Right lobe of liver (tissue), 6 donors: ENCODE measurements at regions not wholly inside any gene's neighbourhood (a gene's known extent, or its start where the extent isn't known, plus 50 kb on each side); places are given as distances from the start of the nearest gene placed in this dataset.
A peak's percentile ranks its signal among the peaks of the same experiment; 100 is the strongest.

Source experiments
- ATAC-seq, 4 donors: fragments of 200-7000 bp; cut with Tn5 transposase; one replicate each; pipeline ENCODE4 v1.9.1; 2020; ENCODE audit warnings: mild to moderate bottlenecking in 4 of 4, moderate library complexity in 4 of 4
- DNase-seq, 3 donors: peaks; one replicate each; pipeline ENCODE4 v3.0.0-alpha.2; 2020
- H3K27ac ChIP-seq, 3 donors: fragments of 200-600 bp; one replicate each; pipeline ENCODE4 v1.8.0; 2022
- H3K27me3 ChIP-seq, 2 donors: fragments of 200-600 bp; one replicate each; pipeline ENCODE4 v1.8.0; 2022
- H3K36me3 ChIP-seq, 4 donors: fragments of 200-600 bp; sonication (generic) in 1 of 4; one replicate each; pipeline versions ENCODE4 v1.5.1 to v1.8.0; 2017 to 2022; ENCODE audit warnings: control low read depth in 1 of 4
- H3K4me1 ChIP-seq, 4 donors: fragments of 200-600 bp; sonication (generic) in 1 of 4; one replicate each; pipeline versions ENCODE4 v1.5.1 to v1.8.0; 2017 to 2022; ENCODE audit warnings: control low read depth in 1 of 4
- H3K4me3 ChIP-seq, 3 donors: fragments of 200-600 bp; one replicate each; pipeline ENCODE4 v1.8.0; 2022
- H3K9me3 ChIP-seq, 4 donors: fragments of 200-600 bp; sonication (generic) in 1 of 4; one replicate each; pipeline versions ENCODE4 v1.5.1 to v1.8.0; 2017 to 2022; ENCODE audit warnings: control low read depth in 1 of 4
- POLR2A ChIP-seq: fragments of 450-650 bp; IDR thresholded peaks from one replicate; pipeline ENCODE4 v1.6.1; 2017; ENCODE audit warnings: antibody characterized with exemption, mild to moderate bottlenecking
- WGBS: methylation state at CpG from one replicate; pipeline ENCODE4 v1.1.6; 2018; ENCODE audit warnings: low coverage, low lambda C conversion rate; ENCODE audit not compliant: insufficient coverage; ENCODE audit errors: missing lambda C conversion rate; 5-methylcytosine and 5-hydroxymethylcytosine counted together
- intact Hi-C, 2 donors: fragments of 100-400 bp; cut with DNase I; formaldehyde crosslinking; loops; one replicate each; pipeline versions ENCODE4 v1.11.2 to v1.14.1; 2022
- TF ChIP-seq, protein P1 (sequence below), 4 donors: fragments of 200-600 bp in 3 of 4; fragments of 450-650 bp in 1 of 4; IDR thresholded peaks; one replicate each; pipeline versions ENCODE4 v1.5.1 to v1.8.0; 2016 to 2022; ENCODE audit warnings: antibody characterized with exemption in 4 of 4, mild to moderate bottlenecking in 2 of 4
- donor health status: DM: no; HTN: yes; CAD: no.
- donor health status: DM: no; HTN: no; CAD: no.
- donor health status: DM: no; HTN: no; CAD: no.
- donor health status: DM: no; HTN: yes; CAD: no.
- donor health status: DM: no; HTN: yes; CAD: no.

DNA sequence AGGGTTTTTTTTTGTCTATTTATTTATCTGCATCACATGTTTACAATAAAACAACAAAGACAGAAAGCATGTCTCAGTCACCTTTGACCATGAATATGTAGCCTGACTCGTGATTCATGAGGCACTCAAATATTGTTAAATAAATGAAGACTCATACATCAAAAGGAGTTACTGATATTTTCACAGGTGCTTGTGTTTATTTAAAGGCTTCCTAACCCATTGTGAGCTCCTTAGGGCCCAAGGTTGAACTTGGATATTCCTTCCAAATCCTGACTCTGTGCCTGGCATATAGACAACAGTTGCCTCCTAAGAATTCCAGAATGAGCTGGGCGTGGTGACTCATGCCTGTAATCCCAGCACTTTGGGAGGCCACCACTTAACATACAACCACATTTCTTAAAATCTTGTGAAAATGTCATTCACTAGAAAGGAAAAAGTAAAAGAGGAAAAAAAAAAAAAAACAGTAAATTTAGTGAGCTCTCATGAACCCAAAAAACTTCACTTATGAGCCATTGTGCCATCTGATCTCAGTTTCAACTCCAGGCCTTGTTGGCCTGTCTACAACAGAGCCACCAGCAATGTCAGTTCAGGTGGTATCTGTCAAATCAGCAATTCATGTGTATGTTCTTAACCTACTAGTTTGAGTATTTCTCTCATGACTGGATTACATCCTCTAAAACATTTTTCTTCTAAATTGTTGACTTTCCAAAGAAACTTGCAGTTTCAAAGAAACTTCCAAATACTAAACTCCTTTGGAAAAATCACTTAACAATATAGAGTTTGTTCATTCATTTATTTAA, 162.7 kb upstream of the MARCKS start:
- Histone ChIP-seq H3K4me3 (no peak overlapping the region), H3K4me1 (no peaks in the 10 kb centered on the region), H3K9me3 (no peaks in the 10 kb centered on the region), H3K27ac (no peak overlapping the region), H3K36me3 (no peaks in the 10 kb centered on the region), H3K27me3 (no peaks in the 10 kb centered on the region)
- TF ChIP-seq, protein P1, sequence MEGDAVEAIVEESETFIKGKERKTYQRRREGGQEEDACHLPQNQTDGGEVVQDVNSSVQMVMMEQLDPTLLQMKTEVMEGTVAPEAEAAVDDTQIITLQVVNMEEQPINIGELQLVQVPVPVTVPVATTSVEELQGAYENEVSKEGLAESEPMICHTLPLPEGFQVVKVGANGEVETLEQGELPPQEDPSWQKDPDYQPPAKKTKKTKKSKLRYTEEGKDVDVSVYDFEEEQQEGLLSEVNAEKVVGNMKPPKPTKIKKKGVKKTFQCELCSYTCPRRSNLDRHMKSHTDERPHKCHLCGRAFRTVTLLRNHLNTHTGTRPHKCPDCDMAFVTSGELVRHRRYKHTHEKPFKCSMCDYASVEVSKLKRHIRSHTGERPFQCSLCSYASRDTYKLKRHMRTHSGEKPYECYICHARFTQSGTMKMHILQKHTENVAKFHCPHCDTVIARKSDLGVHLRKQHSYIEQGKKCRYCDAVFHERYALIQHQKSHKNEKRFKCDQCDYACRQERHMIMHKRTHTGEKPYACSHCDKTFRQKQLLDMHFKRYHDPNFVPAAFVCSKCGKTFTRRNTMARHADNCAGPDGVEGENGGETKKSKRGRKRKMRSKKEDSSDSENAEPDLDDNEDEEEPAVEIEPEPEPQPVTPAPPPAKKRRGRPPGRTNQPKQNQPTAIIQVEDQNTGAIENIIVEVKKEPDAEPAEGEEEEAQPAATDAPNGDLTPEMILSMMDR (IDR thresholded peaks at IDR 0.05): no peak
- no peak for TF ChIP-seq POLR2A
- 65% methylated on average over 2 of the region's 2 CpGs for WGBS
- intact Hi-C loops: no loop called here
- ATAC-seq: no peak
- no peak for DNase-seq

DNA sequence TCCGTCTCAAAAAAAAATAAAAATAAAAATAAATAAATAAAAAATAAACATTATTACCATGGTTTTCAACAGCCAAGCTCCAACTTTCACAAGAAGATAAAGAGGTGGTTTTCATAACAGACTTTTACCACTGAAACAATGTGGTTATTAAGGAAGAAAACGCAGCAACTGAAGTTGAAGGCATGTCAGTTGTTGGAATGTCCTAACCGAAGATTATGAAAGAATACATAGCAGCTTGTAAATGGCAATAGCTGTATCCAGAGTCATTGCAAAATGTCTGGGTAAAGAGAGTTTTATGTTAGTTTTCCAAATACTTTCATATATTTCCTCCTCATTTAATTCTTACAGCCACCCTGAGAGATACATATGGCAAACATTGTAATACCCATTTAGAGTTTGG, 161.6 kb upstream of the MARCKS start:
- no peaks in the 10 kb centered on the region for H3K9me3 ChIP-seq
- intact Hi-C loops: no loop called here
- 51% methylated on average over 3 of the region's 3 CpGs for WGBS
- TF ChIP-seq POLR2A: no peak
- TF ChIP-seq, protein P1 (IDR thresholded peaks at IDR 0.05): no peak
- H3K4me3 ChIP-seq: no peak overlapping the region
- DNase-seq (no peak), ATAC-seq (no peak)
- H3K36me3 ChIP-seq: no peaks in the 10 kb centered on the region
- H3K4me1 ChIP-seq: no peaks in the 10 kb centered on the region
- no peak overlapping the region for H3K27ac ChIP-seq
- no peaks in the 10 kb centered on the region for H3K27me3 ChIP-seq

DNA sequence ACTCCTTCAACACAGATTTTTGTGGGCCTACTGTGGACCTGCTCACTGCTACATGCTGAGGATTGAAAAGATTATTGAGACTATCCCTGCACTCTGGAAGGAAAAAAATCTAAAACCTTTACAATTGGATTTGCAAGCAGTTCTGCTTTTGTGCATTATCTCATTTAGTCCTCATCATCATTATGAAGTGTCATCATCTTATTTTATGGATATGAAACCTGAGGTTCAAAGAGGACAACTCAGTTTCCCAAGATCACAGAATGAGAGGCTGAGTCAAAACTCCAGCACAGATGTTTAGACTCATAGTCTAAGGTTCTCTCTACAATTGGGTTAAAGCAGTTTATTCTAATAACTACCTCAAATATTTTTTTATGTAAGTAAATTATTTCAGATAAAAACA, 160.2 kb upstream of the MARCKS start:
- TF ChIP-seq, protein P1 (IDR thresholded peaks at IDR 0.05): no peak
- no peak for TF ChIP-seq POLR2A
- Histone ChIP-seq H3K4me1 (peaks cover 0 to 7% (median 2%) of the 10 kb centered on the region in 4 donors), H3K27ac (no peak overlapping the region), H3K27me3 (no peaks in the 10 kb centered on the region), H3K4me3 (no peak overlapping the region), H3K36me3 (no peaks in the 10 kb centered on the region), H3K9me3 (no peaks in the 10 kb centered on the region)
- ATAC-seq: peak in 1 of 4 donors; percentile 15
- no peak for DNase-seq
- intact Hi-C loops: no loop called here

DNA sequence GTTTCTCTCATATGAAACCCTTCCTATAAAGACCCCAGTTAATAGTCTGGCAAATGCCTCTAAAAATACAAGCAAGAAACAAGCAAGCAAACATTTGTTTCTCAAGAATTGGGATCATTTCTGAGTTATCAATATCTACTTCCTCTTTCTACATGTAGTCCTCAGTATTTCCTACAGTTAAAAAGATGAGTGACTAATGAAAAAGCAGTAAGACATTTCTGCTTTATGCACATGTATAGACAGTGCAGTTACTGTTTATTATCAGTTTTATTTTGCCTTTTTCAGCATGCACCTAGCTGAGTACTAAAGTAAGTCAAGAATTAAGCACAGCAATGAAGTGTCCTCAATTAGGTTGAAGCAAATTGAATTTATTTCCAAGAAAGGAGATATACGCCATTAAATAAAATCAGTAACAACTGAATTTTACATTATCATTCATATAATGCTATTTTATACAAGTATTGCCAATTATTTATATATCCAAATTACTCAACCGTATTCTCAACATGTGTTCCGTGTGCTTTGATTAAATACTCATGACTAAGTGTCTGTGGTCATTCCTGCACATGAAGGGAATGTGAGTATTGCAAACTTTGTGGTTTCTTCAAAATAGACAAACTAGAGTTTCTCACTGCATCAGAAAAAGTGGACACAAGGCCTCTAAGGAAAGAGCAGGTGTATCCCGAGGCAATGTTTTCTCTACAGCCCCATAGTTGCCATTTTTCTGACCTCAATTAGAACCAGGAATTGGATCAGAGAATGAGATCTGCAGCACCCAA, 159.3 kb upstream of the MARCKS start:
- intact Hi-C loops: no loop called here
- DNase-seq: no peak
- 71% methylated on average over 4 of the region's 4 CpGs for WGBS
- H3K27me3 ChIP-seq: no peaks in the 10 kb centered on the region
- peaks cover 0 to 7% (median 3%) of the 10 kb centered on the region in 4 donors for H3K4me1 ChIP-seq
- ATAC-seq: no peak
- H3K4me3 ChIP-seq: no peak overlapping the region
- H3K9me3 ChIP-seq: no peaks in the 10 kb centered on the region
- no peaks in the 10 kb centered on the region for H3K36me3 ChIP-seq
- TF ChIP-seq POLR2A: no peak
- TF ChIP-seq, protein P1 (IDR thresholded peaks at IDR 0.05): no peak
- H3K27ac ChIP-seq: no peak overlapping the region
